Dermis microvascular lymphatic vessel endothelial cell (primary cell): ENCODE measurements at regions not wholly inside any gene's neighbourhood (a gene's known extent, or its start where the extent isn't known, plus 50 kb on each side); places are given as distances from the start of the nearest gene placed in this dataset.

Experiments used
- DNase-seq, 2 donors: peaks; one replicate each; pipeline versions ENCODE4 v3.0.0 to v3.0.0-alpha.2; 2010; ENCODE audit warnings: low read depth in 2 of 2

DNA sequence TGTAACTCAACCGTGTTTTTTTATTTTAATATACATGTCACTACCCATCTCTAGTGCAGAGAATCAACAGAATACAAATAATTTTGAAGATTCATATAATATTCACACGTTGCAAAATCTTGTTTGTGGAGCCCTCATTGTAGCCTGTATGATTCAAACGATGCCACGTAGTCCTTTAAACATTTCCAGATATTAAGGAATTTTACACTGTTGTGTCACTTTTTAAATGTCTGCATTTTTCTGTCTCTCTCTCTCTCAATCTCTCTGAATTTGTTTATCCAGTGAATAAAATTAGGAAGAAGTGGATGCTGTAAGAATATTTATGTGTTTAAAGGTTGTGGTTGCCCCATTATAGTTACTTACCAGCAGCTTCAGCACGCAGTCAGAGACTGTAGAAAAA lies 262.0 kb downstream of the PAX1 start:
- no peak for DNase-seq

DNA sequence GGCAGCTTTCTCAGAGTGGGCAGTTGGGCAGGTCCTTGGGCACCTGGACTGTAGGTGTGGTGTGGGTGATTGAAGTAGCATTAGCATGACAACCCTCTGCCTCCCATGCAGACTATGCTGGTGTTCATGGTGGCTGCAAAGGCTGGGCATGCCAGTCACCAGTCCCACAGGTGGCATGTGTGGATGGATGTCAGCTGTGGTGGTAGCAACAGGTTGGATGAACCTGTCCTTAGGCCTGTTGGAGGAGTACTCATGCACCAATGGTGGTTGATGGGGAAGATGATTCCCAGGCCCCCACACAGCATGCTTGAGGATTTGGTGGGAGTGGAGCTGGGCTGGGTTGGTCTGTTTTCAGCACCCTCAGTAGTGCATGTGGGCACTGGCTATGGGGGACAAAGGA lies 251.1 kb downstream of the PAX1 start:
- DNase-seq: no peak

DNA sequence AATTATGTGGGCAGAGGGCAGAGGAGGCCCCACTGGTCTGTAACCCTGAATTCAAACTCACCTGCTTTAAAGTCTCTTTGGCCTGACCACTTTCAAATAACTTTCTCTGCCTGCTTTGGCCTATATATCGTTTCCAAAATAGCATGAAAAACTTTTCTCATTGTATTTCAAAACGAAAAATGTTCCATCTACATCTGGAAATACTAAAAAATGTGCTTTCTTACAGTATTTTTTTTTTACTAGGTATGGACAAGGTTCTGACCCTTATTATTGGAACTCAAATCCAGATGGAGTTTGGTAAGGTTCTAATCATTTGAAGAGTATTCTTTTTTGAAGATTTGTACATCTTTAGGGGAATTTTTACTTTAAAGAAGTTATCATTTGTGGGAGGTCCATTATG lies 241.9 kb downstream of the PAX1 start:
- no peak for DNase-seq

DNA sequence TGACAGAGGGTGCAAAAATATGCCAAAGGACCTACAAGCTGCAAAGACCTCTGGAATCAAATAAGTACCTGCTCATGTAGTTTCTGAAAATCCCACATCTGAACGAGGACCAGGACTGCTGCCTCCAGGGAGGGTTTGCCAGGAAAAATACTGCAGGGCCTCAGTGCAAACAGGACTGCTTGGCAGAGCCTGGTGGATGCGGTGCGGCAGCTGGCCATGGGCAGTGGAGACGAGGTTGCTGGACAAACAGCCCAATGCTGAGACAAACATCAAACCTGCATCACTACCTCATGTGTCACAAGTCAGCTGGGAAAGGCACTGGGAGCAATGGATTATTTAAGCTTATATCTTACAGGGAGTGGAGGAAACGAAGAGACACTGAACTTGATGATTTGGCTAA lies 238.8 kb downstream of the PAX1 start:
- no peak for DNase-seq

DNA sequence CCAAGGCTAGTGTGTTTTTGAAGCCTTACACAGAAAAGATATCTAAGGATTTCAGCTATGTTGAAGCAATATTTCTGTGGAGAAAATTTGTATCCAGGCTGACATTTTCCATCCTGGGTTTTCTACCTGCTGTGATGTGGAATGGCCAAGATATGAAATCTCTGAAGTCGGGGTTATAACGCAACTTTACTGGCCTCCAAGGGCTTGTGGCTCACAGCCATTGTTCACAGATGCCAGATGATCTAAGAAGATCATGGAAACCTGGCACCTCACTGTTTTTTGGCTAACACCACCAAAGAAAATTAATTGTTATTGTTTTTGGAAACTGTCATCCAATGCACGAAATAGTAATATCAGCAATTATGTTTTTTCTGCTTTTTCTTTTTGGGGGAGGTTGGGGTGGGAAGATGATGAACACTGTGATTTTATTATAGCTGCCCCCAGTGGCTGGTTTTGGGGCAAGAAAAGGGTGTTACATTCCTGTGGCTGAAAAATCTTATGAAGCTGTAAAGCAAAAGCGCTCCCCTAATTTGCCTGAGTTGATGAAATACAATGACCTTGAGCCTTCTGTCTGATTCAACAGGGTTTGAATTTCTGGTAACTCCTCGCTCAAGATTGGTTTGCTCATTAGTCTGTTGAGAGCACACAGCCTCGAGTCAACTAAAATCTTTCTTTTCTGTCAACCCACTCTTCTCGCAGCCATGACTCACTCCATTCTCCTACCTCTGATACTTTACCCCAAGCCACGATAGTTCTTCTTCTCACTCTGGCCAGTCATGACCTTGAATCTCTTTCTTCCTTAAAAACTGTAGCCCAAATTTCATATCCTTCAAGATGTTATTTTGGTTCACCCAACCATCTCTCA lies 236.7 kb downstream of the PAX1 start:
- no peak for DNase-seq

DNA sequence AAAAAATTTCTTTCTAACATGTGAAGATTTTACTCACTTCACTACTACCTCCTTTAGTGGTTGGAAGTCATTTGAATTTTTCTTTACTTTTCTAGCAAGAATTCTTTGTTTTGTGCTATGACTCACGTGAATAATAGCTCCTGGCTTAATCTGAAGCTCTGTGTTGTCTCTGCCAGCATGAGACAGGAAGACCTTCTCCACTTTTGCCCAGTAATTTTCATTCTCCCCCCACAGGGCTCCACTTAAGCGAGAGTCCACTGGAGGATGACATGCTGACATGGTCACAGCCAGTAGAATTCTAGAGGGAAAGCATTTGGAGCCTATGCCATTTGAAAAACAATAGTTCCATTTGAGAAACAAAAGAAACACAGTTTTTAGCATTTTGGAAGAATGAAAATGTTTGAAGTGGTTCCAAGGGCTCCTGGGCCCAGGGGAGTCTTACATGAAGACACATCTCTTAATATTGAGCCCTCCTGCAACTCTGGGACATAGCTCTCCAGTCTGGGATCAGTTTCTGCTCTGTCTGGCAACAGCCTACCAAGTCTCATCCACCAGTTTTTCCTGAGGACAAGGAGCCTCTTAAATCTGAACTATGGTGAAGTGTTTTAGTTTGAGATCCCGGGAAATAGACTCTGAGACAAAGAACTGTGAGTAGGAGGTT lies 231.4 kb downstream of the PAX1 start:
- no peak for DNase-seq

DNA sequence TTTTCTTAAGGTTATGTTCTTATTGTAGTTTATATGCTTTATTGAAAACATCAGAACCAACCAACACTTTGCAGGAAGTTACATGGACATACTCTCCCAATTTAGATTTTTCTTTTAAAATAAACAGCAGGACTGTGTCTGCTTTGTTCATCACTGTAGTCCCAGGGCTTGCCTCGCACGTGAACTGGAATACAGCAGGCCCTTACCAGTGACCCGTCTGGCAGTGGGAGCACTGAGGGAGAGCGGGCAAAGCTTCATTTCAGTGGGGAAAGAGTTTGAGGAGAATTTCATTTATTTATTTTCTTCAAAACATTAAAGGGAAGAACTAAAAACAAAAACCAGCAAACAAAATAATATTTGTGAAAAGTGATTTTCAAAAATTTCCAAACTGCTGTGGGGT lies 230.8 kb downstream of the PAX1 start:
- no peak for DNase-seq

DNA sequence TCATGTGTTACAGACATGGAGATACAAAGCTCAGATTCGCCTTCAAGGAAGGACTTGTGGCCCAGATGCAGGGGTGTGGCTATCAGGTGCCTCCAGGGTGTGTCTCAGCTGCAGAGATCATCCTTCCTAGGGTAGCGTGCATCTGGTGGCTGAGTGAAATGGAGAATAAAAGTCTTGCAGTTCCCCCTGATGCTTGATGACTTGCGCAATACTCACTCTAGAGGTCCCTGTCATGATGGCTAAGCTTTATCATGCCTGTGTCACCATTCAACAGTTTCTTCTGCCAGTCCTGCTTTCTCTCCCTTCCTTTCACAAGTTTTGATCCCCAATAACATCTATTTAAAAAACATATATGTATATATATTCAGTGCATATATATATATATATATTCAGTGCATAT lies 228.1 kb downstream of the PAX1 start:
- no peak for DNase-seq

DNA sequence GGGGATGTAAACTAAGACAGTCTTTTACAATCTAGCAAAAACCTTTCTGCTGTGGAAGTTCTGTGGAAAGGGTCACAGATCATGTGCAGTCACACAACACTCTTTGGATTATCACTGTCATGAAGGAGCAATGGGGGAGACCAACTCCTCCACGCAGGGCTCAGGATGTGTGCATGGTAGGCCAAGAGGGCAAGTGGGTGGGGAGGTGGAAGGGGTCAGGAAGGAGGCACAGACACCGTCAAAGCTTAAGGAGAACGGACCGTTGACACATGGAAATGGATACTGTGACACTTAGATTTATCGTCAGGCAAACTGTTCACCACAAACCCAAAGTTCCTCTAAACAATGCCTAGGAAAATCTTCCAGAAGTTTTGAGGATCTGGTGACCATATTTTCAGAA lies 215.8 kb downstream of the PAX1 start:
- DNase-seq: no peak

DNA sequence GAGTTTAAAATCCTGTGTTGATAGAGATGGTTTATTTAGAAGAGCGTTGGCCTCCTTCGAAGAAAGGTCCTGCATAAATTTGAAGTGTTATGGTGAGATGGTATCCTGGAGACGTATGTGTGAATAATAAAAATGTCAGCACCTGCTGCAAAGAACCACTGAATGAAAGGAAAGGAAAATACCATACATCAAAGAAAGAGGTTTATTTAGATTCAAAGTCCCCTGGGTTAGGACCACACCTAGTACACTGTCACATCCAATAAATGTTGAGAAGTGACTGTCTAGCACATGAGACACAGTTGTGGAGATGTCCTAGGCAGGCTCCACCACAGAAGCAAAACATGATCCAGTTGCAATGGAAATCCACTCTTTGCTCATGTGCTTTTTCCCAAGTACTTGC lies 214.7 kb downstream of the PAX1 start:
- no peak for DNase-seq

DNA sequence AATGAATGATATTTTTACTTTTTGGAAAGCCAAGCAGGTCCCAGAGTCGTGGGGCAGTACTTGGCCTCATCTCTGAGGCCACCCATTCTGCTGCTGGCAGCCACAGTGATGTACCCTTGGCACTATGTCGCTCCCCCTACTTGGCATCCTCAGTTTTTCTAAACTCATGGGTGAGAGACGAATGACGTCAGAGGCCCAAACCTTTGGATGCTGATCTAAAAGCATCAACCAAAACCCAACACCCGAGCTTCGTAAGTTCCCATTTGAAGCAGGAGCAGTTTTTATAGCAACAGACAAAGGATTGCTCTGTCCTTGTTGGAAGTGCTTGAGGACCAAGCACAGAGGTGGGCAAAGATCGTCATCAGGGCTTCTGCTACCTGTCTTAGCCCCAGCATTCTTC lies 212.9 kb downstream of the PAX1 start:
- DNase-seq: no peak

DNA sequence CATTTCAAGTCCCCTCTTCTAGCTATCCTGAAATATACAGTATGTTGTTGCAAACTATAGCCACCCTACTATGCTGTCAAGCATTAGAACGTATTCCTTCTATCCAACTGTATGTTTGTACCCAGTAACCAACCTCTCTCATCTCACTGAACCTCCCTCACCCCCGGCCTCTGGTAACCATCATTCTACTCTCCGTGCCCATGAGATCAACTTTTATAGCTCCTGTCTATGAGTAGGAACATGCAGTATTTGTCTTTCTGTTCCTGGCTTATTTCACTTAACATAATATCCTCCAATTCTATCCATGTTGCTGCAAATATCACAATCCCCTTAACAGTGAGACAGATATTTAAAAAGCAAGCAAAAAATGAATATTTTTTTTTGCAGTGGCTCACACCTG lies 196.9 kb downstream of the PAX1 start:
- no peak for DNase-seq

DNA sequence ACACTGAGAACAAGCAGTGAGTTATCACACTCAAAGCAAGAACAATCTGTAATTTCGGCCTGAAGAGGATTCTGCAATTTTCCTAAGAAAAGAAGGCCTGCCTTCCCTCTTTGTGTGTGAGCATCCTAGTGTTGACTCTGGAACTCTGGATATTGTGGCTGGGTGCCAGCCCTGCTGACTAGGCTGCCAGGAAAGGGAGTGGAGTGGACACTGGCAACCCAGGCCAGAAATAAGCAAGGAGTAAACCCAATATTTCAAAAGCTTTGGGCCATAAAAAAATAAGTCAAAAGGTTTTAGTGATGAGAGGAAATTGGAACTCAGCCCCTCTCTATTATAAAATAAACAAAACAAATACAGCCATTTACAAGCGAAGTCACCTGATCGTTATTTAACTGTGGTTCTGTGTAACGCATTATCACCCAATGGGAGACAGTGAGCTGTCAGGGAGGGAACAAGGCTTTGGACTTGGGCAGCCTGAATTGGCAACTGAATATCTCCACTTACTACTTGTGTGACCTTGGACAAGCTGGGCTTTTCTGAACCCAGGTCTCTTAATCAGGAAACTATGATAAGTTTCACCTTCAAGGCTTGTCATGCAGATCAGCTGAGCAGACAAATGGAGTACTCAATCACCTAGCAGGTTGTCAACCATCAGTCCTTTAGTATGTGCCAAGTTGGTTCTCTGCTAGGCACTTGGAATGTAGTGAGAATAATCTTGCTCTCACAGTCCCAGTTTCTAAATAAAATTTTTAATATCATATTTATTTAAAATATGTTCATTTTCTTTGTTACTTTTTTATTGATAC lies 196.2 kb downstream of the PAX1 start:
- DNase-seq: no peak

DNA sequence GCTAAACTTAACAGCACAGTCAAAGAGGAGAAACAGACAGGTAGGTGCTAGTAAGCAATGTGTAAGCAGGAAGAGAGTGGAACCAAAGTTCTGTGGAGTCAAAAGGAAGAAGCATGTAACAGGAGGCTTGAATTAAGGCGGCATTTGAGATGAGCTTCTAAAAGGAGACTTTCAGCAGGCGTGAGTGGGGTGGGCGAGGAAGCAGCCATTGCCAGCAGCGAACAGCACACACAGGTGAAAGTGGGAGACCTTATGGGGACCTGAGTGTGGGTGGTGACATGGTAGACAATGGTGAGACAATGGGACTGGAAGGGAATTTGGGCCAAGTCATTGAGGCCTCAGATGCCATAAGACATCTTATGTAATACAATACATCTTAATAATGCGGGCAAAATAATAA lies 195.0 kb downstream of the PAX1 start:
- DNase-seq: no peak

DNA sequence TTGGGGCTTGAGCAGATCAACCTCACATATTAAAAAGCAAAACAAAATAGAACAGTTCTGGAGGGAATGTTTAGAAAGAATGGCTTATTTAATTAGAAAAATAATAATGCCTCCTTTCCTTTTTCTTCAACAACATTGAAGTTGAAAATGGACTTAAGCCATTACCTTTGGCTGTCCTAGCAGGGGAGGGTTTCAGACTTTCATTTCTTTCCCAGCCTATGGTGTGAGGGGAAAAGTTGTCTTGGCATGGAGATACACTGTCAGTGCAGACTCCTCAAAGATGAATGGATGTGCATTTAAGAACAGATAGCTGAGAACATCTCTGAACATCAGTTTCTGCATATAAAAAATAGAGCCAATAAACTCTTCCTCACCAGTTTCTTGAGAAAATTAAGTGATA lies 169.5 kb downstream of the PAX1 start:
- DNase-seq: no peak

DNA sequence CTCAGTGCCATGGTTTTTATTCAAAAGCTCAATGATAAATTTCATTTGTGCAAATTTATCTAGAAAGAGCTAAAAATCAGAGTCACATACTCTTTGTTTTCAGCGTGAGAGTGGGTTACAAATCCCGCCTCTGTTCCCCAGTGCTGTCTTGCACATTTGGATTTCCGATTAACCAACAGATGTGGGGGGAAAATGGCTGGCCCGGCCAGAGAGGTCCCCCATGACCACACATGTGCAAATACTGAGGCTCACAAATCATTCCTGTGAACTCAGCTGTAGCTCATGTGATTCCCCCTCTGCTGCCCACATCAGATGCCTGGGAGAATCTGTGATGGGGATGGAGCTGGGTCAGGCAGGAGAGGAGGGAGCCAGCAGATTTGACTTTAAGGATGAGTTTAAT lies 168.7 kb downstream of the PAX1 start:
- DNase-seq: no peak

DNA sequence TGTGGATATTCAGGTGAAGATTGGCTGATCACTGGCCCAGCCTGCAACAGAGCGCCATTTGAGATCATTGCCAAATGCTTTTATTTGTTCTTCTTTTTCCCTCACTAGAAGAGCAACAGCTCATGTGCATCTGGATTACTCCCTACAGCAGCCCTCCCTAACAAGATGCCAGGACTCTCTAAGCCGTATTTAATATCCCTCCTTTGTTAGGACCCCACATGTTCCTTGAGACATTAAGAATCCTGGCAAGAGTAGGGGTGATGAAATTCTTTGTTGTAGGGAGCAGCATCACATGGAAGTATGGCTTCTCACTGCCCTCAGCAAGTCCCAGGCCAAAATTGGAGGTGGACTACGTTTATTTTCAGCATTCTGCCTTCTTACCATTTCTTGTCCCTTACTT lies 167.8 kb downstream of the PAX1 start:
- no peak for DNase-seq

DNA sequence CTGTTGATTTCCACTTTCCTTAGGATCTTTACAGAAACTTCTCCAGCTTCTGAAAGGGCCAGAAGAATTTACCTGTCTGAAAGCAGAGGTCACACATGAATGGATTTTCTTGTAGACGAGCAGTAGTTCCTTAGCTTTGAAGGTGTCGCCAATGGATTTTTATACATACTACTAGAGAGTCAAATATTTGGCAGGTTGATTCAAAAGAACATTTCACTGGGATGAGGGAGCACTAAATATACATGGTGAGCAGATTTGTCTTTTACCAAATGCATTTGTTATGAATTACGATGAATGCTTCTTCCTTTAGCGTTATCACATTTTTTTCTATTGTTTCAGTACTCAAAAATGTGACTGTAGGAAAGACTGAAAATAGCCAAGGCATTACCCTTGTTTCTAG lies 162.3 kb downstream of the PAX1 start:
- DNase-seq: no peak

DNA sequence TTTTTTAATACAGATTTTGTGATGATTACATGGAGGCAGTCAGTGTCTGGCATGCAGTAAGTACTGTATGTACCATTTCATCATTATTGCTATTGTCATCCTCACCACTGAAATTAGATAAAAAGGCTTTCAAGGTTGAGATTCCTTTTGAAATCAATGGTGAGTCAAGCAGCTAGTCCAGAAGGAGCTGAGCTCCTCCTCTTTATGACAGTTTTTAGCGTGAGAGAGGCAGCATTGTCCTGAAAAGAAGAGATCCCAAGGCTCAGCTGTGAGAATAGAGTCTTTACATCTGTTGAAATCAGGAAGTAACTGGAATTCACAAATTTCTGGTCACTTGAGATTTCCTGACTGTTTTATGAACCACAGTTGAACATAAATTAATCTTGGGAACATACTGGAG lies 161.9 kb downstream of the PAX1 start:
- no peak for DNase-seq

DNA sequence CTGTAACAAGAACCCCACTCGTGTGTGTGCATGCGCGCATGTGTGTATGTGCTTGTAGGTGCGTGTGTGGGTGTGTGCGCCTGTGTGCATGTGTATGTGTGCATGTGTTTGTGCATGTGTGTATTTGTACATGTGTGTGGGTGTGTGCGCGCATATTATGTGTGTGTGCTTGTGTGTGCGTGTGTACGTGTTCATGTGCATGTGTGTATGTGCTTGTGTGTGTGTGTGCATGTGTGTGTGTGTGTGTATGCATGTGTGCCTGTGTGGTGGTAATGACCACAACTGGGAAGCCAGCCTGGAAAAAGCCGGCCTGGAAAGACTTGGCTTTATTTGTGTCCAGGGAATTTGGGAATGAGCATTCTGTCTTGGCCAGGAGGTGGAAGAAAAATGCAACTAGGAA lies 157.5 kb downstream of the PAX1 start:
- no peak for DNase-seq

DNA sequence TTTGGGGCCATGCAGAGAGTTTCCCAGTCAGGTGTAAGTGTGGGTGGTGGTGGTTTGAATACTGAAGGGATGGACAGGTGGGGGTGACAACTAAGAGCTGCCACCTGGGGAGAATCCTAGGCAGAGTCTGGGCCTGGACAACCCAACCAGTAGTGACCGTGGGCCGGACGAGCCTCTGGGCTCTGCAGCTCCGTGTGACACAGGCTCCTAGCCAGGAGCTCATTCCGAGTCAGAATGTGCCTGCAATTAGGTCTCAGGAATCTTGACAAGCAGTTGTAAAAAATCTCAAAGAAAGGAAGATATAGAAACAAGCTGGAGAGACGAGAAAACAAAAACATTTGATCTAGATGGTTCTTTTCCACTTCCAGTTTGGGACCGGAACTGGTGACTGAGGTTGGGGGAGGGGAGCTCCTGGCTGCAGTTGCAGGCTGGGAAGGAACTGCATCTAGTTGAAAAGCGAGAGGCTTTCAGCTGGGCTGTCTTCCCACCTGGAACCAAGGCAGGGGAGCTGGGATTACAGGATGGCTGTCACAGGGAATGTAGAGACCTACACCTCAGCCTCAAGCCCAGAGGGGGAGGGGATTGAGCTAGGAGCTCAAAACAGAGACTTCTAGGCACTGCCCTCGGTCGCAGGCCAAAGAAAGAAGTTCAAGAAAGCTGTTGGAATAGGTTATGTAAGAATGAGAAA lies 156.9 kb downstream of the PAX1 start:
- DNase-seq: no peak

DNA sequence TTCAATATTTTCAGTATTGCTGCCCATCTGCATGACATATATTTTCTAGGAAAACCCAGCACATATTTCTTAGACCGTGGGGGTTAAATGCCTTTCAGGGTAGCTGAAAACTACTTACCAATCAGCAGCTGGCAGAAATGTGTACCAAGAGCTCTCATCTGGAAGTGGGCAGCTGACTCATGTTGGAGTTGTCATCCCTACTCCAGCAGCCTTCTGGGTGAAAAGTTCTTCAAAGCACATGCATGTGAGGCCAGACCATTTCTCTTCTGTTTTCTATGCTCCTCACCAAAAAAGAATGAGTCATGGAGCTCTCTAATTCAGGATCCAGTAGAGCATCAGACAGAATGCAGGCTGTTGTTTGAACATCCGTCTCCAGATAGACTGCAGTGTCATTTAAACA lies 135.5 kb downstream of the PAX1 start:
- DNase-seq: no peak
